ENCODE measurements at regions not wholly inside any gene's neighbourhood (a gene's known extent, or its start where the extent isn't known, plus 50 kb on each side); places are given as distances from the start of the nearest gene placed in this dataset.
"Not testable (repeated sequence)": the region's sequence is repeated elsewhere in the genome, so short reads cannot be mapped to it uniquely, and the experiment has no call there.

DNA sequence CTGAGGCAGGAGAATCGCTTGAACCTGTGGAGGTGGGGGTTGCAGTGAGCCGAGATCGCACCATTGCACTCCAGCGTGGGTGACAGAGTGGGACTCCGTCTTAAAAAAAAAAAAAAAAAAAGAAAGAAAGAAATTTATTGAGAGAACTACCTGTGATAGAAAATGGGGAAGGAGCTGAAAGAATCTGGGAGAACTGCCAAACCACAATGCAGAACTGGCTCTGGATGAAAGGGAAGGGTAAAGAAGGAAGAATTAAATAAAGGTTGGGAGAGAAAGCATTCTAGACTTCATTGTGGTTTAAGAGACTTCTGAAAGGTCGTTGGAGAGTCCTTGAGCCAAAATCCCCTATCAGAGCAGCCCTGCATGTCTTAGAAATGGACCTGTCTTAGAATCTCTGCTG is 567.9 kb upstream of the HTR2C start:
- DNase-seq (ENCODE audit: low spot score), result no peak

DNA sequence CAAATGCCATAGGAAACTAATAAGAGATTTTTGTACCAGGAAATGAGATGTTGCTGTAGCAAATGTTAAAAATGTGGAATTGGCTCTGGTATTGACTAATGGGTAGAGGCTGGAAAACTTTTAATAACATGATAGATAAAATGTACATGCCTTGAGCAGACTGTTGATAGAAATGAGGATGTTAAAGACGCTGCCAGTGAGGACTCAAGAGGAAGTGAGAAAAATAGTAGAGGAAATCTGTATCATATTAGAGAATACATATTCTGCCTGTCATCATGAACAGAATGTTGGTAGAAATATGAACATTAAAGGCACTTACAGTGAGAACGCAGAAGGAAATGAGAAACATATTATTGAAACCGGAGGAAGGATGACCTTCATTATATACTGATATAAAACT is 577.2 kb upstream of the HTR2C start:
- DNase-seq (ENCODE audit: low spot score), result no peak

DNA sequence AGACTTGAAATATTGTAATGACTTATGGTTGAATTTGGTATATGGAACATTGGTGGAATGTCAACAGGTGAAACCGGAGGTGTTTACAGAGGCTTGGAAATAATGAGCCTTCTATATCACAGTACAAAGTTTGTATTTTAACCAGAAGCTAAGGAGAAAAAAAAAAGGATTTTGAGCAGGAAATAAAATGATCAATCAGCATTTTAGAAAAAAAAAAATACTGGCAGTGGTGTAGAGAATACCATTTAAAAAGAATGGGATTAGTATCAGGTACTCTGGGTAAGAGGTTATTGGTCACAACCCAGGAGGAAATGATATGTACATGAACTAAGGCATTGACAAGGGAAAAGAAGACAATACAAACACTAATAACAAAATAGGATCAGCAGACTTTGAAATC is 587.1 kb upstream of the HTR2C start:
- no peak for DNase-seq (ENCODE audit: low spot score)

DNA sequence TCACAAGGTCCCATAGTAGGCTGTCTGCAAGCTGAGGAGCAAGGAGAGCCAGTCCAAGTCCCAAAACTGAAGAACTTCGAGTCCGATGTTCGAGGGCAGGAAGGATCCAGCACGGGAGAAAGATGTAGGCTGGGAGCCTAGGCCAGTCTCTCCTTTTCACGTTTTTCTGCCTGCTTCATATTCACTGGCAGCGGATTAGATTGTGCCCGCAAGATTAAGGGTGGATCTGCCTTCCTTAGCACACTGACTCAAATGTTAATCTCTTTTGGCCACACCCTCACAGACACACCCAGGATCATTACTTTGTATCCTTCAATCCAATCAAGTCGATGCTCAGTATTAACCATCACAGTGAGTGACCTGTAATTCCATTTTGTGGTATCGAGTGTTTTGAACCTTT is 592.2 kb upstream of the HTR2C start:
- DNase-seq (ENCODE audit: low spot score), result not testable (repeated sequence)

DNA sequence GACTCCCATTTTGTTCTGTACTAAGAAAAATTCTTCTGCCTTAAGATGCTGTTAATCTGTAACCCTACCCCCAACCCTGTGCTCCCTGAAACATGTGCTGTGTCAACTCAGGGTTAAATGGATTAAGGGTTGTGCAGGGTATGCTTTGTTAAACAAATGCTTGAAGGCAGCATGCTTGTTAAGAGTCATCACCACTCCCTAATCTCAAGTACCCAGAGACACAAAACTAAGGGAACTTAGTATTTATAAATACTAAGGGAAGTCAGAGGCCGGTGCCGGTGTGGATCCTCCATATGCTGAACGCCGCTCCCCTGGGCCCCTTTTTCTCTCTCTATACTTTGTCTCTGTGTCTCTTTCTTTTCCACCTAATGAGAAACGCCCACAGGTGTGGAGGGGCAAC is 593.2 kb upstream of the HTR2C start:
- DNase-seq (ENCODE audit: low spot score), result not testable (repeated sequence)

DNA sequence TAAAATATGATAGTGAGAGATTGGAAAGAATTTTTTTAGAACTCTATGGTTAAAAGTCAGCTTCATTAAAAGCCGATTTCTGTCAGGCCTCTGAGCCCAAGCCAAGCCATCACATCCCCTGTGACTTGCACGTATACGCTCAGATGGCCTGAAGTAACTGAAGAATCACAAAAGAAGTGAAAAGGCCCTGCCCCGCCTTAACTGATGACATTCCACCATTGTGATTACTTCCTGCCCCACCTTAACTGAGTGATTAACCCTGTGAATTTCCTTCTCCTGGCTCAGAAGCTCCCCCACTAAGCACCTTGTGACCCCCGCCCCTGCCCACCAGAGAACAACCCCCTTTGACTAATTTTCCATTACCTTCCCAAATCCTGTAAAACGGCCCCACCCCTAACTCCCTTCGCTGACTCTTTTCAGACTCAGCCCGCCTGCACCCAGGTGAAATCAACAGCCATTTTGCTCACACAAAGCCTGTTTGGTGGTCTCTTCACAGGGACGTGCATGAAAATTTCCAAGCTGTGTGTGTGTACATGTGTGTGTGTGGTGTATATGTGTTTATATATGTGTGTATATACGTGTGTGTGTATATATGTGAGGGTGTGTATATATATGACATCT is 595.5 kb upstream of the HTR2C start:
- not testable (repeated sequence) for DNase-seq (ENCODE audit: low spot score)

DNA sequence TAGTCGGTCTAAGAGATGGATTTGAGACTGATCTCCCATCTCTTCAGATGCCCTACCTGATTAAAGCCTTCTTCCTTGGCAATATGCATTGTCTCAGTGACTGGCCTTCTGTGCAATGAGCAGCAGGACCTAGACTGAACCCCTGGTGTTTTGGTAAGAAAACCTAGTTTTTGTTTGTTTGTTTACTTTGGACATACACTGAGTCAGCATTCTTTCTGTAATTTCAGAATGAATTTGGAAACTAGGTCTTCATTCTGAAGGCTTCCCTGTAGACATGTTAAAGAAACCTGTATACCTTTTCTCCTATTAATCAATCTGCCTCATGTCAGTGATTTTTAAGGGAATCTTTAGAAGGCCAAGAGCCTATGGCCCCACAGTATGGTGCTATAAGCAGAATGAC is 597.5 kb upstream of the HTR2C start:
- DNase-seq (ENCODE audit: low spot score), result no peak

DNA sequence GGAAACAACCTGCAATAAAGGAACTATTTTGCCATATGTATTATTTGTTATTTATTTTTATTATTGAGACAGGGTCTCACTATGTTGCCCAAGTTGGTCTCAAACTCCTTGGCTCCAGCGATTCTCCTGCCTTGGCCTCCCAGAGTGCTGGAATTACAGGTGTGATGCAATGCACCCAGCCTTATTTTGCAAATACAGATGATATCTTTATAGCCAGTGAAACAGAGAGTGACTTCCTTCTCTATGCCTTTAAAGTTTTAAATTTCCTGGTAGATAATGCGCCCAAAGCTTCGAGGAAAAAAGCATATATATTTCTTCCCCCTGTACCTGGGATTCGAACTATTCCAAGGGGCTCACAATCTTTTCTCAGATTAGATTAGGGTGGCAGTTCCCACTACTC is 601.1 kb upstream of the HTR2C start:
- DNase-seq (ENCODE audit: low spot score), result no peak

DNA sequence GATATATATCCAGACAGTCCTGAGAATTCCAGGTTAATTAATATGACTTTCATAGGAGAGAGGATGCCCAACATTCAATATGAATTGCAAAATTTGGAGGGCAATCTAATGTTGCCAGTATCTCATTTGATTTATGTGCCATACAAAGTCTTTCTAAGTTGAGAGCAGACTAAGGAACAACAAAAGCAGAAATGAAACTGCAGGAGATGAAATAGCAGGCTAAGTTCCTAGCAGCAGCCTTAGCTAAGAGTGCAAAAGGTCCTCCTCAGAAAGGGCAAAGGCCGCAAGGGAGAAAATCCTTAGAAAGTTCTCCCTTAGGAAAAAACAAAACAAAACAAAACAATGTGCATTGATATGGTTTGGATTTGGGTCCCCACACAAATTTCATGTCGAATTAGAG is 602.9 kb upstream of the HTR2C start:
- DNase-seq (ENCODE audit: low spot score), result no peak

DNA sequence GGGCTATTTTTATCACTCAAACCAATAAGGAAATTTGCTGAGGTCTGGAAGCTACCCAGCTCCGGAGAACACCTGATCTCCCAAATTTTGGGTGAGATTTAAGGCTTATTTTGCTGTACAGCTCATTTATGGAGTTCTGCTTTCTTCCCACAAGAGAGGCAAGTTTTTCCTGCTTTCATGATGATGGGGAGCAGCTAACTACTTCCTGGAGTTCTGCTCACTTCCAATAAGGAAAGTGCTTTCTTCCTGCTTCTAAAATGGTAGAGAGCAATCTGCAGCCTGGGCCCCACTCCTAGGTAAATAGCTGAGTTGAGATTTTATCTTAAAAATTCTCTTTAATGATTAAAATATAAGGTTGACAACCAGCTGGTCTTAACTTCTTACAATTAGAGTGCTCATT is 606.0 kb upstream of the HTR2C start:
- no peak for DNase-seq (ENCODE audit: low spot score)

DNA sequence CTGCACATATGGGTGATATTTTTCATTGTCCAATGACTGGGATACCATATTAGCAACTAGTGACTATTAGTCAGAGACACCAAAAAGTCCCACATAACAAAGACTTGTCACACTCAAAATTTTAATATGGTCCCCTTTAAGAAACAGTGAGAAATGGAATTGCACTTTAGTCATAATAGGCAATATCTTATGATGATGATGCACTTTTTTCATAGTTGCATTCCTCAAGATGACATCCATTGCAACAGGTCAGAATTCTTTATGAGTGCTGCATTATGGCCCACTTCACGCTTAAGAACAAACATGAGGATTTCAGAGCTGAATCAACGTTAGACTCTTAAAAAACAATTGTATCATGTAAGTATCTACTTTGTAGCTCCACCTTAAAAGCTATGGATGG is 608.4 kb upstream of the HTR2C start:
- no peak for DNase-seq (ENCODE audit: low spot score)

DNA sequence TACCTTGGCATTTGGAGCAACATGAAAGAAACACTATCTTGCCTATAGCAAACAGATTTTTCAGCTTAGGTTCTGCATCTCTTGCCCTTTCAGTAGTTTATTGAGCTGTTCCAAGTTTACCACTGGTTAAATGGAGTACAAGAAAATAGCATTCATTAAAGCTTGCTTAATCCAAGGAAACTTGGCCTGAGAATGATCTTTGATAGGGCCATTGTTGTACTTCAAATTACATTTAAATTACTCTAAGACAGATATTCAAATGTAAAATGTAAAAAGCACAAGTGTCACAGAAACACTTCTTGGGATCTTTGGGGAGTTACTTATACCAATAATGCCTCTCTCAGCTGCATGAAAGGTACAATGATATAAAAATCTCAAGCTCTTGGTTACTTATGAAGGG is 609.0 kb upstream of the HTR2C start:
- DNase-seq (ENCODE audit: low spot score), result no peak

DNA sequence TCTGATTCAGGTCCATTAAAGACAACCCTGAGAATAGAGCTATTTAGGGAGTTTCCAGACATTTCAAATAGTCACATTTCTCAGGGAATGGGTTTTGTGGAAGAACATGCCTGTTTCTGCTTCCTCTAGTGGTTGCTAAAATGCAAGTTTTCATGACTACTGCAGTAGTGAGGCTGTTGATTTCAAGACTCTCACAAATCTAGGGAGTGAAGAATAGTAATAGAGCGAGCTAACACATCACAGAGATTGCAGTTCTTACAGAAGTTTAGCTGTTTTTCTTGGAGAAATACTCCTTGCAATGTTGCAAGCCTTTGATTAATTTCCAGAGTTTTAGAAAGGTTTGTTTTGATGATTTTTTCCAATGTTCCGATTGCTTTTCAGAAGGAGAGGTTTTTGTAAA is 610.2 kb upstream of the HTR2C start:
- DNase-seq (ENCODE audit: low spot score), result no peak

DNA sequence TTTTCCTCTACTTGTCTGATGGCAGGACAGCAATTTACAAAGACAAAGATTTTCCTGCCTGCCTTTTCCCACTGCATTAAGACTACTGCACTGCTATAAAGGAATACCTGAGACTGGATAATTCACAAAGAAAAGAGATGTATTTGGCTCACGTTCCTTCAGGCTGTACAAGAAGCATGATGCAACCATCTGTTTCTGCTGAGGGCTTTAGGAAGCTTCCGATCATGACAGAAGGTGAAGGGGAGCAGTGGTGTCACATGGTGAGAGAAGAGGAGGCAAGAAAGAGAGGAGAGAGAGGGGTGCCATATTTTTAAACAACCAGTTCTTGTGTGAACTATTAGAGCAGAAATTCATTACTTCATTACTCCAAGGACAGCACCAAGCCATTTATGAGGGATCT is 617.1 kb upstream of the HTR2C start:
- DNase-seq (ENCODE audit: low spot score), result no peak

DNA sequence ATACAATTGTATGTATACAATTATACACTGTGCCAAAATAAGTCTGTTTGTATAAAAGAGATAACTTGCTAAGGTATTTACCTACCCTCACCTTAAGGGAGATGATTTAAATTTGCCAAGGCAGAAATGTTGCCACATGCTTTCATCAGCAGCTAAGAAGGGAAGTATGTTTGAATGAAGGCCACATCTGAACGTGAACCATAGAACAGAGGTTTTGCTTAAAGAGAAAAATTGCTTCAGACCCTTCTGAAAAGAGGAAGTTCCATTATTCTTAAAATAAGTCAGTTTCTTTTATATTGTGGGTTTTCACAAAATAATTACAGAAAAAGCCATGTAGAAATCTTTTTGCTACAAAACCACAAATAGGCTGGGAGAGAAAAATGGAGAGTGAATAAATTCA is 621.5 kb upstream of the HTR2C start:
- DNase-seq (ENCODE audit: low spot score), result no peak

DNA sequence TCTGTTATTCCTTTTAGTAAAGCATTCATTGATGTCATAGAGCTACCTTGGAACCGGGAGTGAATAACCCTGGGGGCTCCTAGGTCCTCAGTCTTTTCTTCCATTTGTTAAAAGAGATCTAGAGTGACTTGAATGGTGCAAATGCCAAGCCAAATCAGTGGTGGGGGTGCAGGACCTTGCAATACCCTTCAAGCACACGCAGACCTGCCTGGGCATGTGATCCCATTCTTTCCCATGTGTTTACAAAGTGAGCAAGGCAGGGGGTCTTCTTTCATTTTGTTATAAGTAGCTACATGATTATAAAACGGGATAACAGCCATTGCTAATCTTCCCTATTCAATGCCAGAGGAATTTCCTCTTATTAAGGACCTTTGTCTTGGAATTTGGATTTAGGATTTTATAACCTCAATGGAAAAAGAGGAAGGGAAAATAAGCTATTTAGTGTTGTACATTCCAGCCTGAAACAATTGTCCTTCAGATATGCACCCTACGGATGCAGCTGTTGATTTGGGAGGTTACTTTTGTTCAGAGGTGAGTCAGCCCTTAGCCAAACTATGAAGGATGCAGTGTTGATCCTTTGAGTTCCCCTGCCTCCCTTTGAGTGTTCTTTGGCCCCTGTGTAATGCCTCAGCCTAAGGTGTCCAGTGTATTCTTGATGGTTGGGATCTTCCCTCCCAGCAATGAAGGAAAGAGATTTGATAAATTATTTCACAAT is 623.8 kb upstream of the HTR2C start:
- DNase-seq (ENCODE audit: low spot score), result no peak

DNA sequence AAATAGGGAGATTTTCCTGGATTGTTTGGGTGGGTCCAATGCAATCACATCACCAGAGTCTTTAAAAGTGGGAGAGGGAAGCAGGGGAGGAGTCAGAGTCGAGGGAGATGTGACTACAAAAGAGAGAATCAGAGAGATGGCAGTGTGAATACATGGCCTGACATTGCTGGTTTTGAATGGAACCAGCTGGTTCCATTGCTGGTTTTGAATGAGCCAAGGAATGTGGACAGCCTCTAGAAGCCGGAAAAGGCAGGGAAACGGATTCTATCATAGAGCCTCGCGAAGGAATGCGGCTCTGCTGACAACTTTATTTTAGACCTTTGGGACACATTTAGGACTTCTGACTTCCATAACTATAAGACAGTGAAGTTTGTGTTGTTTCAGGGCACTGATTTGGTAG is 627.0 kb upstream of the HTR2C start:
- no peak for DNase-seq (ENCODE audit: low spot score)

DNA sequence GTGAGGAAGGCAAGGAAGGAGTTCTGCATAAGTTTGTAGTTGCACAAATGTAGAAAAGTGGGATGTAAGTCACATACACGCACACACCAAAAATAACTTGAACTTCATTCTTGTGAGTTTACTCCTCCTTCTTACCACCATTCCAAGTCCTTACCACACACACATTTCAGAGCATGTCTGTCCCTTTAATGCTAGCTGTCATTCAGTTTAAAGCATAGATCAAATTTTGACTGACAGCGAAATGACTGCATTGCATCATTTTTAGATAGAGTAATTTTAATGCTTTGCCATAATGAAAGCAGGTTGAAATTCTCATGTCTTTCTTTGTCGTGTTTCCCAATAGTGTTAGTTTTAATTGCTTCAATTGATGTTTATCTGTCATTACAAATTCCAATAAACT is 629.6 kb upstream of the HTR2C start:
- no peak for DNase-seq (ENCODE audit: low spot score)

DNA sequence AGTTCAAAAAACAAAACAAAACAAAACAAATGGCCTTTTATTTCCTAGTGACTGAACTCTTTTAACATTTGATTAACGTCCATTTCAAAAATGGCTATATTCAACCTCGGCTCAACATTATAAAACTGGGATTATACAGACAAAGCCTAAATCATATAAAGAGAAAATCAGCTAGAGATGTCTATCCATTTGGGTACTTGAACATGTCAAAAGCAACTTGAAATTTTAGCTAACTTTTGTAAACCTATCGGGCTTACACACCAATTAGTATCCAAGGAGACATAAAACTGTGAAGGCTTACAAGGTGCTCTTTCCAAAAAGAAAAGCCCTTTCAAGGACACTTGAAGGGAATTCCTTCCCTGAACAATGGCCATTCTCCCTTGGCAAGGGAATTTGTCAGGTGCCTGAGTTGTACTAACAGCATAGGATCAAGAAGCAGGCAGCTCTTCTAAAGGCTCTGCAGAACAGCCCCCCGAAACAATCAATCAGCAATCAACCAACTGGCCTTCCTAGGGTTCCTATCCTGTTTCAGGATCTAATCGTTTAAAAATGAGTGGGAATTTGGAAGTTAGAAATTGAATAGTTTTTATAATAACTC is 633.7 kb upstream of the HTR2C start:
- DNase-seq (ENCODE audit: low spot score), result no peak

DNA sequence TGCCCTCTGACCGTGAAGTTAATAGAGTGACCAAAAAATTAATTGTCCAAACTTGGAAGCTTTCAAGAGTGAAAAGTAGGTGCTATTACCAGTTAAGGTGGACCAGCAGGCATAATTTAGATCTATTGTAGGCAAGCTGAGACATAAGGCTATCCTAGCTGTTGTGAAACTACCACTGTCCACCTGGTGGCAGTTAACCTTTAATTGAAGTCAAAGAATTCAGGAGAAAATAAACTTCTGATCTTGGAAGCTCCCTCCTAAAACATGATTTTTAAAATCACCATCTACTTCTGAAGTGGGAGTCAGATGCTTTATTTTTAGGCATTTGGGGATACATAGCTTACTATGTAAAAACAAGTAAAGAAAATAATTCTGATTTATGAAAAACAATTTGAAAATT is 636.3 kb upstream of the HTR2C start:
- no peak for DNase-seq (ENCODE audit: low spot score)

DNA sequence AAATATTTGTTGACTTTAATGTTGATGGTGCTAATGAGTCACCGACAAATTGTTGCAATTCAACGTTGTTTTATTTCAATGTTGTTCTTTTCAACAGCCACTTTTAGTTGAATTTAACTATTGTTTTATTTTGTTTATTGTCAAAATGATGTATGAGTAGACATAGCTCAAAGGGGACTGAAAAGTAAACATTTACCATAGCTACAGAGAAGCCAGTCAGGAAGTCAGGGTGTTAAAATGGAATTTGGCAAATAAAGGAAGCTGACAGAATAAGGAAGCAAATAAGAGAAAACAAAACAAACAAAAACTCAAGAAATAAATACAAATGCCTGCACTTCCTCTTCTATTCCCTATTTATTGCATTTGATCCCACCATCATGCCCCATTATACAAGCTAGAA is 648.4 kb upstream of the HTR2C start:
- no peak for DNase-seq (ENCODE audit: low spot score)

DNA sequence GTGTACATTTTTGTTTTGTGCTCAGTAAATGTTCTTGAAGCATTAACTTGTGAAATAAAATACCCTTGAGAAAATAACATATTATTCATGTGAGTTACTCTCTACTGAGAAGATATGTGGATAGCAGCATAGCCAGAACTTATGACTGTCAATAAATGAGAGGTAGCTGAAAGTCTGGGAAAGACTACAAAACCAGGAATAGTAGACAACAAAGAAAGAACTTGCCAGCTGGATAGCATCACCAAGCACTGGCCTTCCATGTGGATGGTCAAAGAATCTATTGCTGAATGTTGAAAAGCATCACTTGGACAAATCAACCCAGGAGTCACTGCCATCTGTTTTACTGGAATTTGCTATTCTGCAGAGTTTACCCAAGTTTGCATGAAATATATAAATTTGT is 650.0 kb upstream of the HTR2C start:
- no peak for DNase-seq (ENCODE audit: low spot score)

DNA sequence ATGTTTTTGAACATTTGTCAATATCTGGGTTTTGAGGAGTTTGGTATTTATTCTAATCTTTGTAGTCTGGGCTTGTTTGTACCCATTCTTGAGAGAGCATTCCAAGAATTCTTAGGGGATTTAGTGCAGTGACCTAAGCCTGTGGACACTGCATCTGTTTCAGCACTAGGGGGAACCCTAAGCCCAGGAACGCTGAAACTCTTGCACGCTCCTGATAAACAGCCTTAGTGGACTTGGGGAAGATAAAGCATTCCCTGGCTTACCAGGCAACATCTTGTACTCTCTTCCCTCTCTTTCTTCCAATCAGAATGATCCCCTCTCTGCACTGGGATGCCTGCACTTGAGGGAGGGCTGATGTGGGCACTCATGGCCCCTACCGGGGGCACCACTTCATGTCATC is 654.9 kb upstream of the HTR2C start:
- peak; percentile 1 for DNase-seq (ENCODE audit: low spot score)

DNA sequence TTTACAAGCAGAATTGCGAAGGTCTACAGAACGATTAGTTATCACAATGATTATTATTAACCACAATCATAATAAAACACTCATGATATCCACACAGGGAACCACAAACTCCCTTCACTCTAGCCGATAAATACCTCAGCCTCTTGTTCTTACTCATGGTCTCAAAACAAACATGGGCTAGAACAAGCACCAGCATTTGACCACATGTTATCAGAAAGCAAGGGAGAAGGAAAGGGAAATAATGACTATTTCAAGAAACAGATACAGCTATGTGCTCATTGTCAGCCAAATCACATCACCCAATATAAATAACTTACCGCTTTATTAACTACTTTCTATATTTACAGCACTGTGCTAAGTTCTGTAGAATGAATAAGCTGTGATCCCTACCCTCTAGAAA is 663.2 kb upstream of the HTR2C start:
- DNase-seq (ENCODE audit: low spot score), result no peak

Data from GM03348 (cell line).